22Rv1 (cell line): ENCODE measurements at regions not wholly inside any gene's neighbourhood (a gene's known extent, or its start where the extent isn't known, plus 50 kb on each side); places are given as distances from the start of the nearest gene placed in this dataset.

Experiments
- H3K27ac ChIP-seq: fragments of 450-650 bp; 2 replicates; pipeline ENCODE4 v1.5.1; 2017
- ZFX ChIP-seq: fragments of 450-650 bp; IDR thresholded peaks from 2 replicates; pipeline ENCODE4 v1.6.1; 2017; ENCODE audit warnings: antibody characterized with exemption, borderline replicate concordance
- TF ChIP-seq, protein P1 (sequence below): fragments of 450-650 bp; IDR thresholded peaks from 2 replicates; pipeline ENCODE4 v1.5.1; 2017; ENCODE audit warnings: mild to moderate bottlenecking

DNA sequence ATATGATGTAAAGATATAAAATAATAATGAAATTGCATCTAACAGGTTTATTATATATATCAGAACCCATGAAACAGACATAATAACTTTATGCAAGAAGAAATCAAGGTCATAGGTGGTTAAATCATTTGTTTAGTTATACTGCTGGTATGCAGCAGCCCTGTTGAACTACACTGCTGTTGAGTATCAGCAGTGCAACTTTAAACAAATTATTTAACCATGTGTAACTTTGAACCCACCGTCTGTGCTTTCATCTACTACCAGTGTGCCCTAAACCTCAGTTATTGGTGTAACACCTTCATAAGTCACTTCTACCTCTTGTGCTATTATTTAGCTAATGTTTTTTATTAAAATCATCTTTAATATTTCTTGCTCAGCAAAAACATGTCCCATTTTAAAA lies 262.3 kb upstream of the CRY1 start:
- TF ChIP-seq, protein P1, sequence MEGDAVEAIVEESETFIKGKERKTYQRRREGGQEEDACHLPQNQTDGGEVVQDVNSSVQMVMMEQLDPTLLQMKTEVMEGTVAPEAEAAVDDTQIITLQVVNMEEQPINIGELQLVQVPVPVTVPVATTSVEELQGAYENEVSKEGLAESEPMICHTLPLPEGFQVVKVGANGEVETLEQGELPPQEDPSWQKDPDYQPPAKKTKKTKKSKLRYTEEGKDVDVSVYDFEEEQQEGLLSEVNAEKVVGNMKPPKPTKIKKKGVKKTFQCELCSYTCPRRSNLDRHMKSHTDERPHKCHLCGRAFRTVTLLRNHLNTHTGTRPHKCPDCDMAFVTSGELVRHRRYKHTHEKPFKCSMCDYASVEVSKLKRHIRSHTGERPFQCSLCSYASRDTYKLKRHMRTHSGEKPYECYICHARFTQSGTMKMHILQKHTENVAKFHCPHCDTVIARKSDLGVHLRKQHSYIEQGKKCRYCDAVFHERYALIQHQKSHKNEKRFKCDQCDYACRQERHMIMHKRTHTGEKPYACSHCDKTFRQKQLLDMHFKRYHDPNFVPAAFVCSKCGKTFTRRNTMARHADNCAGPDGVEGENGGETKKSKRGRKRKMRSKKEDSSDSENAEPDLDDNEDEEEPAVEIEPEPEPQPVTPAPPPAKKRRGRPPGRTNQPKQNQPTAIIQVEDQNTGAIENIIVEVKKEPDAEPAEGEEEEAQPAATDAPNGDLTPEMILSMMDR: no peak
- TF ChIP-seq ZFX: no peak
- no peak overlapping the region for H3K27ac ChIP-seq

DNA sequence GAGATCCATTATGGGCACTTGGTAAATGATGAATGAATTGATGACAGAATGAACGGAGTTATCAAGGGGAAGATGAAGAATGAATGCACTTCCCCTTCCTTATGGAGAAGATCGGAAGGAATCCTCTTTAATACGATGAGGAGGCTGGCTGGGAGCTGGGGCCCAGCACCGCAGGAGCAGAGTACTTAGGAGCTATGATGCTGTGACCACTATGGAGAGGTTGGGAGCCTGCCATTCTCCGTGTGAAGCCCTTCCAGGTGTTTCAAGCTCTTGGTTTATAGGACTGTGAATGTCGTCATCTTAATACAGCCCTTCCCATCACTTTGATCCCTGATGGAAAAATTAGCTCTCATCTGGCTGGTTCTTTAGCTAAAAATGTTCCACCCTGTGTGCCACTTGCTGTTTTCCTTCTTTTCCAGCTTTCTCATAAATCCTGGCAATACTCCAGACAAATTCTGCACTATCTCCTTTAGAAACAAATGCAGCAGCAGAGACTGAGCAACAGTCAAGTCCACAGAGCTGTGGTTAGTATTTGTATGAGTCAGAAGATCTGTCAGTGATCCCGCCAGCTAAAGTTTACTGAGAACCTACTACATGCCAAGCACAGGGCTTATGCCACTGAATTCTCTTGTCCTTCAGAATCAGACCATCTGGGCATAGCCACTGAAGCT lies 263.1 kb upstream of the CRY1 start:
- no peak overlapping the region for H3K27ac ChIP-seq
- TF ChIP-seq, protein P1: no peak
- no peak for TF ChIP-seq ZFX

DNA sequence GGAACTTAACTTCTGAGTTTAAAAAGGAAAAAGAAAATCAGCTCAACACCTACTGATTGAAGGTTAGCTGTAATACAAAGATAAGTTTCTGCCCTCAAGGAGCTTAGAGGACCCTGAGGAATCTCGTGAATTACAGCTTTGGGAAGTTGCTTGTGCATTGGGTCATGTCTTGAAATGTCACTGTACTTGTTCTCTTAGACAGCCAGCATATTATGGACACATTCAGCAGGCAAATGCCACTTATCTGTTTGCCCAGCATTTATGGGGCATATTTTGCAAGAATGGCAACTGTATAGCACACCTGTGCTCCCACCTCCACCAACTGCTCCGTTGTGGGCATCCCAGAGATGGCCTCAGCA lies 263.6 kb upstream of the CRY1 start:
- no peak for TF ChIP-seq ZFX
- TF ChIP-seq, protein P1: no peak

DNA sequence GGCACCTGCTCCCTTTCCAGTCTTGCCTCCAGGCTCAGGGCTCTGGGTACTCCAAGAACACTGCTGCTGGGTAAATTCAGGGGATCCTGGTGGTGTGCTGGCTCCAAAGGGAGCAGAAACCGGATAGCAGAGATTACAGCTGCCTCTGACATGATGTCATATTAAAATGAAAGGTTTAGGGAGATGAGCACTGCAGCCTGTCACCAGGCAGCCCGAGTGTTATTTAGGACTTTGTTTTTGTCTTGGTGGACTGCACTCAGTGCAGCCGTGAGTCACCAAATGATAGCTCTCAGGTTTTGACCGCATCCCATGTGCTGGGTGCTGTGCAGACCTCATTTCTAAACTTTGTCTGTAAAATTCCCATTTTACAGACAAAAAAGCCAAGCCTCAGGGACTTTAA lies 266.0 kb upstream of the CRY1 start:
- TF ChIP-seq, protein P1: no peak
- TF ChIP-seq ZFX: no peak
- no peak overlapping the region for H3K27ac ChIP-seq

More for the DNA sequence above, 263.6 kb upstream of the CRY1 start:
- no peak overlapping the region for H3K27ac ChIP-seq

DNA sequence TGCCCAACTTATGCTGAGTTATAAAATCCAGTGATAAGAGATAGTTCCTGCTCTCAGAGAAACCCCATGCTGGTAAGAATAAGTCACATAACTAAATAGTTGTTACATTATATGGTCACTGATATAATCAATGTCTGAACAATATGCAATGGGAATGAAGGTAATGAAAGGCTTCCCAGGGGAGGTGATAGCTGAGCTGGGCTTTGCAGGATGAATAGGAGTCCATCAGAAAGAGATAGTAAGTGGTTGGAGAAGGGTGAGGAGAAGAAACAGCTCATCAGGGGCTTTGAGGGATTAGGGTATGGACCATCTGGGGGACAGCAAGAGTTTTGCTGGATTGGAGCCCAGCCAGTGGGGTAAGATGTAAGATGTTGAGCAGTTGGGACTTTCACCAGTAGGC lies 266.7 kb upstream of the CRY1 start:
- TF ChIP-seq, protein P1: no peak
- no peak for TF ChIP-seq ZFX
- no peak overlapping the region for H3K27ac ChIP-seq

DNA sequence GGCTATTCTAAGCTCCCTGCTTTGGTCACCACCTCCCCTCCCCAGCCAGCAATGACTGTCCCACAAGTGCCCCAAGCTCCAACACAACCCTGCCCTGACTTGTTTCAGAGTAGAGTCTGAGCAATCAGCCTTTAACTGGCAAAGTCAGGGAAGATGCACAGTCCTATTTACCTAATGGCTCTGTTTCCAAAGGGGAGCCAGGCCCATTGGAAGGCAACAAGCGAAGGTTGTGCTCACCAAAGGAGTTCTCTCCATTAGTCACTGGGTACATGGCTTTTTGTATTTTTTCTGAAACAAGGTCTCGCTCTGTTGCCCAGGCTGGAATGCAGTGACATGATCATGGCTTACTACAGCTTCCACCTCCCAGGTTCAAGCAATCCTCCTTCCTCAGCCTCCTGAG lies 267.1 kb upstream of the CRY1 start:
- TF ChIP-seq, protein P1: no peak
- TF ChIP-seq ZFX: no peak
- no peak overlapping the region for H3K27ac ChIP-seq

DNA sequence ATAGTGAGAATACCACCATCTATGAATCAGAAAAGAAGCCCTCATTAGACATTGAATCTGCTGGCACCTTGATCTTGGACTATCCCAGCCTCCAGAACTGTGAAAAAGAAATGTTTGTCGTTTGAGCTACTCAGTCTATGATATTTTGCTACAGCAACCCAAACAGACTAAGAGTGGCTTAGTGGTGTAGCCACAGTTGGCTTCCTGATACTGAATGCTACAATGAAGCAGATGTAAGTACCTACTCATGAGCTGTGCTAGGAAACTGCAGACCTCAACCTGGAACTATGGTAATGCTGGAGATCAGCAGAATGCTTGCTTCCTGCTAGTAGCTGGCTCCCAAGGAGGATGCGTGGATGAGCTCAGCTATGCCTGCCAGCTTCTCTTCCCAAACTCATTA lies 268.6 kb upstream of the CRY1 start:
- no peak for TF ChIP-seq ZFX
- TF ChIP-seq, protein P1: no peak
- no peak overlapping the region for H3K27ac ChIP-seq
